SK-N-SH (cell line): ENCODE measurements at regions not wholly inside any gene's neighbourhood (a gene's known extent, or its start where the extent isn't known, plus 50 kb on each side); places are given as distances from the start of the nearest gene placed in this dataset.

Experiments used
- PBX3 ChIP-seq: IDR thresholded peaks from 2 replicates; pipeline ENCODE4; 2012
- POLR2AphosphoS5 ChIP-seq: IDR thresholded peaks from 2 replicates; pipeline ENCODE4 v1.6.1; 2012; ENCODE audit warnings: low read depth, low read length
- RCOR1 ChIP-seq: fragments of 150-350 bp; IDR thresholded peaks from 2 replicates; pipeline ENCODE4 v1.6.1; 2017; ENCODE audit warnings: antibody characterized with exemption, low read length
- RXRA ChIP-seq: IDR thresholded peaks from 2 replicates; pipeline ENCODE4 v1.4.0; 2012; ENCODE audit warnings: low read depth, mild to moderate bottlenecking, borderline replicate concordance
- SMC3 ChIP-seq: IDR thresholded peaks from 2 replicates; pipeline ENCODE4 v1.6.1; 2012; ENCODE audit warnings: low read depth, low read length, improper control_type of control experiment
- TEAD4 ChIP-seq: IDR thresholded peaks from 2 replicates; pipeline ENCODE4 v1.4.0; 2012; ENCODE audit warnings: mild to moderate bottlenecking, borderline replicate concordance; ENCODE audit not compliant: insufficient read depth
- TF ChIP-seq, protein P1 (sequence below): fragments of 200-600 bp; sonication (generic); IDR thresholded peaks from 2 replicates; pipeline ENCODE4 v1.6.1; 2017; ENCODE audit warnings: antibody characterized with exemption, mild to moderate bottlenecking, moderate library complexity

DNA sequence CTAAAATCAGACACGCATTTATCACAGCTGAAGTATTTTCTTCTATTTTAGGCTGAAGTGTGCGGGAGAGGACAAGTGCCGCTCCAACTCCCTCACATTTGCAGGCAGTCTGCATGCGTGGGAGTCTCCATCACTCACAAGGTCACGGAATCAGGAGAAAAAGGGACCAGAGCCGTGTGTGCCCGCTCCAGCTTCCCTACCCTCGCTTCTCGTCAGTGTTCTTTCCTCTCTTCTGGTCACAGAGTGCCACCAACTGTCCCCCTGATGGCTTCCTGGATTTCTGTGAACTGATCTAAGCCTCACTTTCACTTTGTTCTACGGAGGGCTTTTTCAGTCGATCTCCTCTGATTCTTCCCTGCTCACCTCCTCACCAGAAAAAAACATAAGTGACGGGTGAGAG lies 407.4 kb upstream of the AADAT start:
- TF ChIP-seq POLR2AphosphoS5: no peak
- TF ChIP-seq, protein P1, sequence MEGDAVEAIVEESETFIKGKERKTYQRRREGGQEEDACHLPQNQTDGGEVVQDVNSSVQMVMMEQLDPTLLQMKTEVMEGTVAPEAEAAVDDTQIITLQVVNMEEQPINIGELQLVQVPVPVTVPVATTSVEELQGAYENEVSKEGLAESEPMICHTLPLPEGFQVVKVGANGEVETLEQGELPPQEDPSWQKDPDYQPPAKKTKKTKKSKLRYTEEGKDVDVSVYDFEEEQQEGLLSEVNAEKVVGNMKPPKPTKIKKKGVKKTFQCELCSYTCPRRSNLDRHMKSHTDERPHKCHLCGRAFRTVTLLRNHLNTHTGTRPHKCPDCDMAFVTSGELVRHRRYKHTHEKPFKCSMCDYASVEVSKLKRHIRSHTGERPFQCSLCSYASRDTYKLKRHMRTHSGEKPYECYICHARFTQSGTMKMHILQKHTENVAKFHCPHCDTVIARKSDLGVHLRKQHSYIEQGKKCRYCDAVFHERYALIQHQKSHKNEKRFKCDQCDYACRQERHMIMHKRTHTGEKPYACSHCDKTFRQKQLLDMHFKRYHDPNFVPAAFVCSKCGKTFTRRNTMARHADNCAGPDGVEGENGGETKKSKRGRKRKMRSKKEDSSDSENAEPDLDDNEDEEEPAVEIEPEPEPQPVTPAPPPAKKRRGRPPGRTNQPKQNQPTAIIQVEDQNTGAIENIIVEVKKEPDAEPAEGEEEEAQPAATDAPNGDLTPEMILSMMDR: peak; percentile 26
- TF ChIP-seq SMC3: no peak
- TF ChIP-seq RCOR1: no peak
- no peak for TF ChIP-seq TEAD4
- no peak for TF ChIP-seq RXRA
- no peak for TF ChIP-seq PBX3
